MM.1S (cell line): ENCODE measurements at regions not wholly inside any gene's neighbourhood (a gene's known extent, or its start where the extent isn't known, plus 50 kb on each side); places are given as distances from the start of the nearest gene placed in this dataset.
A peak's percentile ranks its signal among the peaks of the same experiment; 100 is the strongest.

ENCODE experiments used
- DNase-seq: peaks from one replicate; pipeline ENCODE4 v3.0.0-alpha.2; 2015
- H2AFZ ChIP-seq: fragments of 300-600 bp; sonication (generic); 2 replicates; pipeline ENCODE4 v1.6.0; 2016; ENCODE audit warnings: antibody characterized with exemption, low read length
- H3F3A ChIP-seq: fragments of 300-600 bp; sonication (generic); 2 replicates; pipeline ENCODE4 v1.6.1; 2016; ENCODE audit warnings: mild to moderate bottlenecking, antibody characterized with exemption, low read length, moderate library complexity, mixed read lengths; ENCODE audit not compliant: insufficient read depth
- H3K27ac ChIP-seq: fragments of 300-600 bp; sonication (generic); 2 replicates; pipeline ENCODE4 v1.5.1; 2016; ENCODE audit warnings: mild to moderate bottlenecking, low read length
- H3K27me3 ChIP-seq: fragments of 300-600 bp; sonication (generic); replicated peaks from 2 replicates; pipeline ENCODE4 v1.6.0; 2016; ENCODE audit warnings: low read length; ENCODE audit not compliant: insufficient read depth
- H3K36me3 ChIP-seq: fragments of 300-600 bp; sonication (generic); replicated peaks from 2 replicates; pipeline ENCODE4 v1.6.1; 2016; ENCODE audit warnings: mild to moderate bottlenecking, low read length, mixed read lengths; ENCODE audit not compliant: insufficient read depth
- H3K4me1 ChIP-seq: fragments of 300-600 bp; sonication (generic); 2 replicates; pipeline ENCODE4 v1.6.1; 2016; ENCODE audit warnings: low read length, mixed read lengths
- H3K4me2 ChIP-seq: fragments of 300-600 bp; sonication (generic); 2 replicates; pipeline ENCODE4 v1.6.0; 2016; ENCODE audit warnings: low read depth, low read length
- H3K4me3 ChIP-seq: fragments of 300-600 bp; sonication (generic); 2 replicates; pipeline ENCODE4 v1.5.1; 2016; ENCODE audit warnings: low read length, mixed read lengths
- H3K79me2 ChIP-seq: fragments of 300-600 bp; sonication (generic); 2 replicates; pipeline ENCODE4 v1.6.1; 2016; ENCODE audit warnings: mixed run types, low read length, mixed read lengths
- H3K9ac ChIP-seq: fragments of 300-600 bp; sonication (generic); 2 replicates; pipeline ENCODE4 v1.6.1; 2016; ENCODE audit warnings: low read length, mixed read lengths
- H3K9me2 ChIP-seq: fragments of 300-600 bp; sonication (generic); replicated peaks from 2 replicates; pipeline ENCODE4 v1.6.1; 2016; ENCODE audit warnings: mild to moderate bottlenecking, low read length, mixed read lengths; ENCODE audit not compliant: insufficient read depth
- H3K9me3 ChIP-seq: fragments of 300-600 bp; sonication (generic); replicated peaks from 2 replicates; pipeline ENCODE4 v1.6.1; 2016; ENCODE audit warnings: mild to moderate bottlenecking, low read length, mixed read lengths; ENCODE audit not compliant: insufficient read depth
- H4K20me1 ChIP-seq: fragments of 300-600 bp; sonication (generic); 2 replicates; pipeline ENCODE4 v1.6.1; 2016; ENCODE audit warnings: mild to moderate bottlenecking, low read length, moderate library complexity, mixed read lengths; ENCODE audit not compliant: insufficient read depth
- EZH2 ChIP-seq: fragments of 300-600 bp; sonication (generic); optimal IDR thresholded peaks from 2 replicates; pipeline ENCODE3; 2017; ENCODE audit warnings: low read depth, mild to moderate bottlenecking, antibody characterized with exemption, low read length, mixed read lengths
- EZH2phosphoT487 ChIP-seq: fragments of 300-600 bp; sonication (generic); IDR thresholded peaks from 2 replicates; pipeline ENCODE4 v1.6.1; 2018; ENCODE audit warnings: antibody characterized with exemption, low read length
- TF ChIP-seq, protein P1 (sequence below): fragments of 300-600 bp; sonication (generic); IDR thresholded peaks from 2 replicates; pipeline ENCODE4 v1.5.1; 2016; ENCODE audit warnings: antibody characterized with exemption, low read length, mixed read lengths

GRCh38 chr3:176873261-176873660 is 324.0 kb downstream of the TBL1XR1 start:
- Histone ChIP-seq H3F3A (0 out of 2 replicates have a peak, but pooled peaks cover 7% of the 10 kb centered on the region), H3K4me1 (peaks cover 22% of the 10 kb centered on the region), H3K27ac (no peak overlapping the region), H3K9me3 (no peaks in the 10 kb centered on the region), H3K36me3 (no peaks in the 10 kb centered on the region), H3K9me2 (no peaks in the 10 kb centered on the region), H4K20me1 (no peaks in the 10 kb centered on the region), H3K79me2 (no peaks in the 10 kb centered on the region), H2AFZ (peak overlapping the region; percentile 40), H3K4me2 (peak overlapping the region; percentile 47; the same call in 1 of the 2 replicates), H3K9ac (no peak overlapping the region), H3K4me3 (no peak overlapping the region), H3K27me3 (no peaks in the 10 kb centered on the region)
- DNase-seq, result no peak
- no peak for TF ChIP-seq EZH2
- TF ChIP-seq, protein P1, sequence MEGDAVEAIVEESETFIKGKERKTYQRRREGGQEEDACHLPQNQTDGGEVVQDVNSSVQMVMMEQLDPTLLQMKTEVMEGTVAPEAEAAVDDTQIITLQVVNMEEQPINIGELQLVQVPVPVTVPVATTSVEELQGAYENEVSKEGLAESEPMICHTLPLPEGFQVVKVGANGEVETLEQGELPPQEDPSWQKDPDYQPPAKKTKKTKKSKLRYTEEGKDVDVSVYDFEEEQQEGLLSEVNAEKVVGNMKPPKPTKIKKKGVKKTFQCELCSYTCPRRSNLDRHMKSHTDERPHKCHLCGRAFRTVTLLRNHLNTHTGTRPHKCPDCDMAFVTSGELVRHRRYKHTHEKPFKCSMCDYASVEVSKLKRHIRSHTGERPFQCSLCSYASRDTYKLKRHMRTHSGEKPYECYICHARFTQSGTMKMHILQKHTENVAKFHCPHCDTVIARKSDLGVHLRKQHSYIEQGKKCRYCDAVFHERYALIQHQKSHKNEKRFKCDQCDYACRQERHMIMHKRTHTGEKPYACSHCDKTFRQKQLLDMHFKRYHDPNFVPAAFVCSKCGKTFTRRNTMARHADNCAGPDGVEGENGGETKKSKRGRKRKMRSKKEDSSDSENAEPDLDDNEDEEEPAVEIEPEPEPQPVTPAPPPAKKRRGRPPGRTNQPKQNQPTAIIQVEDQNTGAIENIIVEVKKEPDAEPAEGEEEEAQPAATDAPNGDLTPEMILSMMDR, result no peak
- no peak for TF ChIP-seq EZH2phosphoT487

GRCh38 chr3:176872771-176873209 is 324.5 kb downstream of the TBL1XR1 start:
- no peaks in the 10 kb centered on the region for H3K27me3 ChIP-seq
- TF ChIP-seq, protein P1, result peak; percentile 98
- TF ChIP-seq EZH2, result no peak
- H3K4me2 ChIP-seq, result peak overlapping the region; percentile 47
- H3K79me2 ChIP-seq, result no peaks in the 10 kb centered on the region
- H3F3A ChIP-seq, result peaks cover 12% of the 10 kb centered on the region
- no peak overlapping the region for H3K4me3 ChIP-seq
- H3K9me2 ChIP-seq, result no peaks in the 10 kb centered on the region
- H3K9me3 ChIP-seq, result no peaks in the 10 kb centered on the region
- H3K9ac ChIP-seq, result peak overlapping the region; percentile 22; the same call in 1 of the 2 replicates
- H2AFZ ChIP-seq, result peak overlapping the region; percentile 40
- no peaks in the 10 kb centered on the region for H3K36me3 ChIP-seq
- H3K4me1 ChIP-seq, result peaks cover 26% of the 10 kb centered on the region
- H3K27ac ChIP-seq, result peak overlapping the region; percentile 31; the same call in 1 of the 2 replicates
- no peaks in the 10 kb centered on the region for H4K20me1 ChIP-seq
- peak; percentile 91 for DNase-seq

DNA sequence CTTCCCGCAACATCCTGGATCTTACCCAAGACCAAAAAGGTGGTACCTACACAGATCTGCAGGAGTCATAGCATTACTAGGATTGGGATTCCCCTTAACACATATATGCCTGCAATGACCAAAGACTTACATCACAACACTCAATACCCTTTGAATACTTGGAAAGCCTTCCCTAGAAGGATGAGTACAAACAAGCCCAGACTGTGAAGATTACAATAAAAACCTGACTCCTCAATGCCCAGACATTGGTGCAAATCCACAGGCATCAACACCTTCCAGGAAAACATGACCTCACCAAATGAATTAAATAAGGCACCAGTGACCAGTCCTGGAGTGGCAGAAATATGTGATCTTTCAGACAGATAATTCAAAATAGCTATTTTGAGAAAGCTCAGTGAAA is 326.8 kb downstream of the TBL1XR1 start:
- no peak overlapping the region for H3K4me2 ChIP-seq
- H3K9ac ChIP-seq, result no peak overlapping the region
- H3K4me3 ChIP-seq, result no peak overlapping the region
- no peaks in the 10 kb centered on the region for H4K20me1 ChIP-seq
- no peaks in the 10 kb centered on the region for H3K36me3 ChIP-seq
- H3K4me1 ChIP-seq, result peaks cover 31% of the 10 kb centered on the region
- no peaks in the 10 kb centered on the region for H3K79me2 ChIP-seq
- no peak overlapping the region for H3K27ac ChIP-seq
- no peaks in the 10 kb centered on the region for H3K9me2 ChIP-seq
- peaks cover 16% of the 10 kb centered on the region for H3F3A ChIP-seq
- H2AFZ ChIP-seq, result no peak overlapping the region
- TF ChIP-seq EZH2 (no peak), EZH2phosphoT487 (no peak)
- TF ChIP-seq, protein P1, result no peak
- DNase-seq, result no peak
- no peaks in the 10 kb centered on the region for H3K27me3 ChIP-seq
- H3K9me3 ChIP-seq, result no peaks in the 10 kb centered on the region
